Hepatic stellate cell (primary cell): ENCODE measurements at regions not wholly inside any gene's neighbourhood (a gene's known extent, or its start where the extent isn't known, plus 50 kb on each side); places are given as distances from the start of the nearest gene placed in this dataset.
"Not testable (repeated sequence)": the region's sequence is repeated elsewhere in the genome, so short reads cannot be mapped to it uniquely, and the experiment has no call there.

Experiments
- DNase-seq: peaks from one replicate; pipeline ENCODE4 v3.0.0; 2011; ENCODE audit warnings: low spot score

- DNase-seq: no peak
Observed at GRCh38 chr17:36846410-36847292, 90.6 kb upstream of the LHX1 start.

GRCh38 chr17:36848008-36848902 lies 89.0 kb upstream of the LHX1 start:
- DNase-seq: no peak

GRCh38 chr17:36849020-36849419 lies 88.3 kb upstream of the LHX1 start:
- not testable (repeated sequence) for DNase-seq

GRCh38 chr17:36849871-36850348 lies 87.4 kb upstream of the LHX1 start:
- DNase-seq: peak; percentile 49

GRCh38 chr17:36850790-36851189 lies 86.5 kb upstream of the LHX1 start:
- peak; percentile 78 for DNase-seq

GRCh38 chr17:36851250-36851649 lies 86.0 kb upstream of the LHX1 start:
- no peak for DNase-seq

- not testable (repeated sequence) for DNase-seq
Observed at GRCh38 chr17:36852478-36852877, 84.8 kb upstream of the LHX1 start.

- no peak for DNase-seq
Observed at GRCh38 chr17:36854982-36855381, 82.3 kb upstream of the LHX1 start.

GRCh38 chr17:36855459-36855858 lies 81.8 kb upstream of the LHX1 start:
- no peak for DNase-seq

- DNase-seq: no peak
Observed at GRCh38 chr17:36856222-36856621, 81.1 kb upstream of the LHX1 start.

- no peak for DNase-seq
Observed at GRCh38 chr17:36856903-36857381, 80.3 kb upstream of the LHX1 start.

GRCh38 chr17:36857698-36858097 lies 79.6 kb upstream of the LHX1 start:
- no peak for DNase-seq

- no peak for DNase-seq
Observed at GRCh38 chr17:36858119-36859002, 78.9 kb upstream of the LHX1 start.

- no peak for DNase-seq
Observed at GRCh38 chr17:36859003-36859300, 78.3 kb upstream of the LHX1 start.

GRCh38 chr17:36859706-36860105 lies 77.6 kb upstream of the LHX1 start:
- no peak for DNase-seq

- DNase-seq: no peak
Observed at GRCh38 chr17:36861531-36861930, 75.7 kb upstream of the LHX1 start.

GRCh38 chr17:36862116-36862920 lies 75.0 kb upstream of the LHX1 start:
- no peak for DNase-seq

GRCh38 chr17:36863131-36863530 lies 74.1 kb upstream of the LHX1 start:
- DNase-seq: no peak

GRCh38 chr17:36863676-36864612 lies 73.3 kb upstream of the LHX1 start:
- DNase-seq: no peak
